ENCODE measurements at regions not wholly inside any gene's neighbourhood (a gene's known extent, or its start where the extent isn't known, plus 50 kb on each side); places are given as distances from the start of the nearest gene placed in this dataset.

DNA sequence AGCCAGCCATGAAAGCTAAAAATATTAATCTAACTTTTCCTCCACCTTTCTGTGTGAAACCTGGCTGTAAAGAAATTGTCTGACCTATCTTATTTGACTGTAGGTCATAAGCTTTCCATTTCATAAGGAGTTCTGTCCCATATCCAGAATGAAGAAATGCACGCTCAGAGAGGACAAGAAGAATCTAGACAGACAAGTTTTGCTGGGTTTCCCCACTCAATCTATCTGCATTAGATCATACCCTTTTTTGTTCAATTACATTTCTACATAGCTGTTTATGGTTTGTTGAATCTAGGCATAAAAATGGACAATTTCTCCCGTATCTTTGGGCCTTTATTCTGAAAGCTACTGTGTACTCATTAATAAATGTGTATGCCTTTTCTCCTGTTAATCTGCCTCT is 1495.1 kb downstream of the C4orf33 start:
- Mint-ChIP-seq H3K9me3 (ENCODE audit: unreplicated experiment) (no peaks in the 10 kb centered on the region), H3K27me3 (ENCODE audit: insufficient read depth, unreplicated experiment) (no peaks in the 10 kb centered on the region), H3K27ac (ENCODE audit: unreplicated experiment) (no peak overlapping the region), H3K36me3 (ENCODE audit: insufficient read depth, unreplicated experiment) (no peaks in the 10 kb centered on the region), H3K4me1 (ENCODE audit: low read depth, unreplicated experiment) (no peaks in the 10 kb centered on the region), H3K4me3 (ENCODE audit: unreplicated experiment) (no peak overlapping the region)
- H3K4me1 ChIP-seq = no peaks in the 10 kb centered on the region
- H3K27me3 ChIP-seq (replicated peaks; ENCODE audit: control insufficient read depth, insufficient read depth, low read length) = no peaks in the 10 kb centered on the region
- H3K4me3 ChIP-seq (ENCODE audit: low read depth, low read length) = no peak overlapping the region
- no peak for DNase-seq
- ChIA-PET POLR2A (no interaction called here), CTCF (no interaction called here)
- TF ChIP-seq, protein P1, sequence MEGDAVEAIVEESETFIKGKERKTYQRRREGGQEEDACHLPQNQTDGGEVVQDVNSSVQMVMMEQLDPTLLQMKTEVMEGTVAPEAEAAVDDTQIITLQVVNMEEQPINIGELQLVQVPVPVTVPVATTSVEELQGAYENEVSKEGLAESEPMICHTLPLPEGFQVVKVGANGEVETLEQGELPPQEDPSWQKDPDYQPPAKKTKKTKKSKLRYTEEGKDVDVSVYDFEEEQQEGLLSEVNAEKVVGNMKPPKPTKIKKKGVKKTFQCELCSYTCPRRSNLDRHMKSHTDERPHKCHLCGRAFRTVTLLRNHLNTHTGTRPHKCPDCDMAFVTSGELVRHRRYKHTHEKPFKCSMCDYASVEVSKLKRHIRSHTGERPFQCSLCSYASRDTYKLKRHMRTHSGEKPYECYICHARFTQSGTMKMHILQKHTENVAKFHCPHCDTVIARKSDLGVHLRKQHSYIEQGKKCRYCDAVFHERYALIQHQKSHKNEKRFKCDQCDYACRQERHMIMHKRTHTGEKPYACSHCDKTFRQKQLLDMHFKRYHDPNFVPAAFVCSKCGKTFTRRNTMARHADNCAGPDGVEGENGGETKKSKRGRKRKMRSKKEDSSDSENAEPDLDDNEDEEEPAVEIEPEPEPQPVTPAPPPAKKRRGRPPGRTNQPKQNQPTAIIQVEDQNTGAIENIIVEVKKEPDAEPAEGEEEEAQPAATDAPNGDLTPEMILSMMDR (IDR thresholded peaks at IDR 0.05; ENCODE audit: insufficient read depth in 1 of 2, low read depth in 1 of 2, low read length in 1 of 2, severe bottlenecking in 1 of 2, unreplicated experiment in 1 of 2) = no peak
- H3K9me3 ChIP-seq = no peaks in the 10 kb centered on the region
- BruUV-seq (replicated peaks) = no TSS peak
- intact Hi-C loops (cut with micrococcal nuclease; ENCODE audit: unreplicated experiment) = no loop called here
- no peaks in the 10 kb centered on the region for H3K36me3 ChIP-seq (ENCODE audit: control insufficient read depth, insufficient read depth, low read length)

DNA sequence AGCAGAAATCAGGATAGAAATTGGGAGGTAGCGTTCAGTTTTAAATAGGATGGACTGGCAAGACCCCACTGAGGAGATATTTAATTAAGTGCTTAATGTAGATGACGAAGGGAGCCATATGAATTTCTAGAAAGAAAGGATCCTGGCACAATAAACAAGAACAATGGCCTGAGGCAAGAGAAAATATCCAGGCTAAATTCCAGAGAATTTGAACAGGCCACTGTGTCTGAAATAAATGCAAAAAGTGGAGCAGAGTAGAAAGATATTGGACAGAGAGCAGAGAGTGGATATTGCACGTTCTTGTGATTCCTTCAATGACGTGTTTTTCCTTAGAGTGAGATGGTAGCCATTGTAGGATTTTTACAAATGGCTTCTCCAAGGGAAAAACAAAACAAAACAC is 1504.8 kb downstream of the C4orf33 start:
- Mint-ChIP-seq H3K27ac (ENCODE audit: unreplicated experiment) (no peak overlapping the region), H3K9me3 (ENCODE audit: unreplicated experiment) (no peaks in the 10 kb centered on the region), H3K4me3 (ENCODE audit: unreplicated experiment) (no peak overlapping the region), H3K27me3 (ENCODE audit: insufficient read depth, unreplicated experiment) (no peaks in the 10 kb centered on the region), H3K36me3 (ENCODE audit: insufficient read depth, unreplicated experiment) (no peaks in the 10 kb centered on the region), H3K4me1 (ENCODE audit: low read depth, unreplicated experiment) (no peaks in the 10 kb centered on the region)
- H3K27me3 ChIP-seq (replicated peaks; ENCODE audit: control insufficient read depth, insufficient read depth, low read length) = no peaks in the 10 kb centered on the region
- no peak overlapping the region for H3K4me3 ChIP-seq (ENCODE audit: low read depth, low read length)
- no peaks in the 10 kb centered on the region for H3K36me3 ChIP-seq (ENCODE audit: control insufficient read depth, insufficient read depth, low read length)
- no peaks in the 10 kb centered on the region for H3K9me3 ChIP-seq
- CTCF ChIA-PET = no interaction called here
- H3K4me1 ChIP-seq = no peaks in the 10 kb centered on the region
- TF ChIP-seq, protein P1 (IDR thresholded peaks at IDR 0.05; ENCODE audit: insufficient read depth in 1 of 2, low read depth in 1 of 2, low read length in 1 of 2, severe bottlenecking in 1 of 2, unreplicated experiment in 1 of 2) = no peak
- no peak for DNase-seq
- POLR2A ChIA-PET = no interaction called here
- intact Hi-C loops (cut with micrococcal nuclease; ENCODE audit: unreplicated experiment) = no loop called here
- BruUV-seq (replicated peaks) = no TSS peak

DNA sequence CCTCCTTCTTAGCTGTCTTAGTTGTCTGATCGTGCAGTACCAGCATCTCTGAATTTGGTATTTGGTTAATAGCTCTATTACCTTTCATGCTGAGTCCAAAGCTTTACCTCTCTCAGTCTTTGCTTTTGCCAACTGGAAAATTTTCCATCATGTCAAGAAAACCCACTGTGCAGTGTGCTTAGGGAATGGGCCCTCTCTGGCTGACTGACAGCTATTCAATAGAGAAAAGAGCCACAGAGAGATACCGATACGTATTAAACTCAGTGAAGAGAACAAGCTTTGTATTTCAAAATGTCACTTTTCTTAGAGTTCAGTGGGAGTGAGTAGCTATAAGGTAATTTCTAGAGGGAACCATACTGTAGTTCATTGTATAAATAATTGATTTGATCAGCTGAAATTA is 1507.1 kb downstream of the C4orf33 start:
- Mint-ChIP-seq H3K36me3 (ENCODE audit: insufficient read depth, unreplicated experiment) (no peaks in the 10 kb centered on the region), H3K27me3 (ENCODE audit: insufficient read depth, unreplicated experiment) (no peaks in the 10 kb centered on the region), H3K9me3 (ENCODE audit: unreplicated experiment) (no peaks in the 10 kb centered on the region), H3K4me3 (ENCODE audit: unreplicated experiment) (no peak overlapping the region), H3K4me1 (ENCODE audit: low read depth, unreplicated experiment) (no peaks in the 10 kb centered on the region), H3K27ac (ENCODE audit: unreplicated experiment) (no peak overlapping the region)
- Histone ChIP-seq H3K36me3 (ENCODE audit: control insufficient read depth, insufficient read depth, low read length) (no peaks in the 10 kb centered on the region), H3K9me3 (no peaks in the 10 kb centered on the region), H3K4me1 (no peaks in the 10 kb centered on the region), H3K4me3 (ENCODE audit: low read depth, low read length) (no peak overlapping the region), H3K27me3 (replicated peaks; ENCODE audit: control insufficient read depth, insufficient read depth, low read length) (no peaks in the 10 kb centered on the region)
- BruUV-seq (replicated peaks) = no TSS peak
- POLR2A ChIA-PET = no interaction called here
- DNase-seq = no peak
- CTCF ChIA-PET = no interaction called here
- TF ChIP-seq, protein P1 (IDR thresholded peaks at IDR 0.05; ENCODE audit: insufficient read depth in 1 of 2, low read depth in 1 of 2, low read length in 1 of 2, severe bottlenecking in 1 of 2, unreplicated experiment in 1 of 2) = no peak
- intact Hi-C loops (cut with micrococcal nuclease; ENCODE audit: unreplicated experiment) = no loop called here

Measured in Caco-2 (cell line).